CD4-positive, alpha-beta memory T cell (primary cell): ENCODE measurements at regions not wholly inside any gene's neighbourhood (a gene's known extent, or its start where the extent isn't known, plus 50 kb on each side); places are given as distances from the start of the nearest gene placed in this dataset.
"Not testable (repeated sequence)": the region's sequence is repeated elsewhere in the genome, so short reads cannot be mapped to it uniquely, and the experiment has no call there.

Source experiments
- CTCF ChIA-PET: fragments of 350-600 bp; sonication (Branson Sonifier 250); formaldehyde crosslinking; loops from one replicate; lab custom pipeline; 2021; ENCODE audit warnings: inconsistent platforms; ENCODE audit not compliant: partially characterized antibody; lab: Charles Lee
- POLR2A ChIA-PET: fragments of 350-600 bp; sonication (Branson Sonifier 250); formaldehyde crosslinking; loops from one replicate; lab custom pipeline; 2021; ENCODE audit not compliant: partially characterized antibody; lab: Charles Lee
- DNase-seq, 5 donors: peaks; one replicate each; pipeline versions ENCODE4 v3.0.0 to v3.0.0-alpha.2; 2020 to 2022; ENCODE audit warnings: mixed read lengths in 1 of 5
- H3K27ac ChIP-seq: one replicate; pipeline ENCODE4 v1.7.0; 2013; ENCODE audit warnings: low read depth, low read length
- H3K27me3 ChIP-seq: 2 replicates; pipeline ENCODE4 v1.7.0; 2013; ENCODE audit warnings: mild to moderate bottlenecking, low read length, moderate library complexity; ENCODE audit not compliant: insufficient read depth
- H3K36me3 ChIP-seq: 2 replicates; pipeline ENCODE4 v1.7.0; 2013; ENCODE audit warnings: mild to moderate bottlenecking, low read length, moderate library complexity; ENCODE audit not compliant: insufficient read depth
- H3K4me1 ChIP-seq: 2 replicates; pipeline ENCODE4 v1.7.0; 2013; ENCODE audit warnings: mild to moderate bottlenecking, low read length, moderate library complexity; ENCODE audit not compliant: insufficient read depth
- H3K4me3 ChIP-seq, 2 donors: one replicate each; pipeline ENCODE4 v1.7.0; 2013; ENCODE audit warnings: low read length in 2 of 2, mild to moderate bottlenecking in 1 of 2
- H3K9me3 ChIP-seq, 2 donors: one replicate each; pipeline ENCODE4 v1.7.0; 2013; ENCODE audit warnings: low read length in 2 of 2, control low read depth in 1 of 2; ENCODE audit not compliant: control insufficient read depth in 1 of 2
- H3K27ac Mint-ChIP-seq, 7 donors: one replicate each; pipeline ENCODE4 v1.8.0; 2020 to 2021; ENCODE audit warnings: mixed read lengths in 7 of 7, mild to moderate bottlenecking in 6 of 7, inconsistent platforms in 3 of 7, moderate library complexity in 3 of 7
- H3K27me3 Mint-ChIP-seq, 2 donors: one replicate each; pipeline ENCODE4 v1.8.0; 2020 to 2021; ENCODE audit warnings: mixed read lengths in 2 of 2
- H3K36me3 Mint-ChIP-seq, 2 donors: one replicate each; pipeline ENCODE4 v1.8.0; 2020 to 2021; ENCODE audit warnings: mixed read lengths in 2 of 2, inconsistent platforms in 1 of 2, mild to moderate bottlenecking in 1 of 2
- H3K4me1 Mint-ChIP-seq, 4 donors: one replicate each; pipeline ENCODE4 v1.8.0; 2020 to 2021; ENCODE audit warnings: mixed read lengths in 4 of 4, mild to moderate bottlenecking in 1 of 4
- H3K4me3 Mint-ChIP-seq, 8 donors: one replicate each; pipeline ENCODE4 v1.8.0; 2020 to 2021; ENCODE audit warnings: mixed read lengths in 8 of 8, mild to moderate bottlenecking in 7 of 8, moderate library complexity in 6 of 8, inconsistent platforms in 3 of 8
- H3K9me3 Mint-ChIP-seq, 8 donors: one replicate each; pipeline ENCODE4 v1.8.0; 2020 to 2021; ENCODE audit warnings: mixed read lengths in 8 of 8, mild to moderate bottlenecking in 5 of 8, inconsistent platforms in 3 of 8, moderate library complexity in 1 of 8
- intact Hi-C: fragments of 100-400 bp; cut with micrococcal nuclease; formaldehyde crosslinking; loops from one replicate; pipeline ENCODE4 v1.15.1; 2023

DNA sequence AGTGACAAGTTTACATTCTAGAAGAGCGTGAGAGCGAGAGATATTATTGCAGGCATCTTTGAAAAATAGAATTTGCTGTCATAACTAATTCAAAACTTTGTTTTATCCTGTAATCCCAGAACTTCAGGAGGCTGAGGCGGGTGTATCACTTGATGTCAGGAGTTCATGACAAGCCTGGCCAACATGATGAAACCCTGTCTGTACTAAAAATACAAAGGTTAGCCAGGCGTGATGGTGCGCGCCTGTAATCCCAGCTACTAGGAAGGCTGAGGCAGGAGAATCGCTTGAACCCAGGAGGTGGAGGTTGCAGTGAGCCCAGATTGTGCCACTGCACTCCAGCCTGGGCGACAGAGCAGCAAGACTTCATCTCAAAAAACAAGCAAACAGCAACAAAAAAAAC, 108.6 kb upstream of the BMP2 start:
- DNase-seq, H3K27me3 ChIP-seq, H3K4me1 ChIP-seq, H3K4me3 ChIP-seq, H3K27ac Mint-ChIP-seq, H3K27me3 Mint-ChIP-seq, CTCF ChIA-PET, H3K27ac ChIP-seq, intact Hi-C loops, POLR2A ChIA-PET, H3K4me3 Mint-ChIP-seq, H3K36me3 Mint-ChIP-seq, H3K9me3 ChIP-seq, H3K4me1 Mint-ChIP-seq, H3K36me3 ChIP-seq: not testable (repeated sequence)
- H3K9me3 Mint-ChIP-seq = peaks cover 0 to 12% (median 4%) of the 10 kb centered on the region in 8 donors

GRCh38 chr20:6657904-6658303, 109.6 kb upstream of the BMP2 start:
- ChIA-PET POLR2A (no interaction called here), CTCF (no interaction called here)
- Mint-ChIP-seq H3K27ac (no peak overlapping the region), H3K27me3 (no peaks in the 10 kb centered on the region), H3K9me3 (peaks cover 0 to 10% (median 3%) of the 10 kb centered on the region in 8 donors), H3K4me3 (no peak overlapping the region), H3K36me3 (no peaks in the 10 kb centered on the region), H3K4me1 (no peaks in the 10 kb centered on the region)
- Histone ChIP-seq H3K36me3 (no peaks in the 10 kb centered on the region), H3K4me1 (no peaks in the 10 kb centered on the region), H3K4me3 (no peak overlapping the region), H3K27ac (no peak overlapping the region), H3K9me3 (no peaks in the 10 kb centered on the region), H3K27me3 (no peaks in the 10 kb centered on the region)
- DNase-seq = no peak
- intact Hi-C loops = no loop called here

- CTCF ChIA-PET = no interaction called here
- no peaks in the 10 kb centered on the region for H3K4me1 Mint-ChIP-seq
- DNase-seq = no peak
- H3K4me3 Mint-ChIP-seq = no peak overlapping the region
- POLR2A ChIA-PET = no interaction called here
- Histone ChIP-seq H3K27me3 (no peaks in the 10 kb centered on the region), H3K27ac (no peak overlapping the region), H3K4me1 (no peaks in the 10 kb centered on the region), H3K4me3 (no peak overlapping the region), H3K9me3 (no peaks in the 10 kb centered on the region), H3K36me3 (no peaks in the 10 kb centered on the region)
- H3K36me3 Mint-ChIP-seq = no peaks in the 10 kb centered on the region
- H3K27ac Mint-ChIP-seq = no peak overlapping the region
- intact Hi-C loops = no loop called here
- H3K9me3 Mint-ChIP-seq = peaks cover 0 to 12% (median 2%) of the 10 kb centered on the region in 8 donors
- H3K27me3 Mint-ChIP-seq = no peaks in the 10 kb centered on the region
These were observed 110.4 kb upstream of the BMP2 start for GRCh38 chr20:6657111-6657510.

GRCh38 chr20:6654513-6655252, 112.8 kb upstream of the BMP2 start:
- no peaks in the 10 kb centered on the region for H3K9me3 ChIP-seq
- DNase-seq = no peak
- Mint-ChIP-seq H3K36me3 (no peaks in the 10 kb centered on the region), H3K4me1 (no peaks in the 10 kb centered on the region), H3K4me3 (no peak overlapping the region), H3K27ac (no peak overlapping the region), H3K27me3 (no peaks in the 10 kb centered on the region), H3K9me3 (peaks cover 0 to 8% (median 4%) of the 10 kb centered on the region in 8 donors)
- ChIA-PET CTCF (no interaction called here), POLR2A (no interaction called here)
- no peaks in the 10 kb centered on the region for H3K36me3 ChIP-seq
- H3K27me3 ChIP-seq = no peaks in the 10 kb centered on the region
- no peaks in the 10 kb centered on the region for H3K4me1 ChIP-seq
- H3K4me3 ChIP-seq = no peak overlapping the region
- H3K27ac ChIP-seq = no peak overlapping the region
- intact Hi-C loops = no loop called here

- Histone ChIP-seq H3K4me3 (no peak overlapping the region), H3K27me3 (no peaks in the 10 kb centered on the region), H3K4me1 (no peaks in the 10 kb centered on the region), H3K36me3 (no peaks in the 10 kb centered on the region), H3K9me3 (no peaks in the 10 kb centered on the region), H3K27ac (no peak overlapping the region)
- Mint-ChIP-seq H3K4me3 (no peak overlapping the region), H3K4me1 (no peaks in the 10 kb centered on the region), H3K27ac (no peak overlapping the region), H3K9me3 (peaks cover 4 to 14% (median 7%) of the 10 kb centered on the region in 8 donors), H3K27me3 (no peaks in the 10 kb centered on the region), H3K36me3 (no peaks in the 10 kb centered on the region)
- ChIA-PET CTCF (no interaction called here), POLR2A (no interaction called here)
- intact Hi-C loops = no loop called here
- DNase-seq = no peak
These were observed 115.9 kb upstream of the BMP2 start for GRCh38 chr20:6651561-6651960.

DNA sequence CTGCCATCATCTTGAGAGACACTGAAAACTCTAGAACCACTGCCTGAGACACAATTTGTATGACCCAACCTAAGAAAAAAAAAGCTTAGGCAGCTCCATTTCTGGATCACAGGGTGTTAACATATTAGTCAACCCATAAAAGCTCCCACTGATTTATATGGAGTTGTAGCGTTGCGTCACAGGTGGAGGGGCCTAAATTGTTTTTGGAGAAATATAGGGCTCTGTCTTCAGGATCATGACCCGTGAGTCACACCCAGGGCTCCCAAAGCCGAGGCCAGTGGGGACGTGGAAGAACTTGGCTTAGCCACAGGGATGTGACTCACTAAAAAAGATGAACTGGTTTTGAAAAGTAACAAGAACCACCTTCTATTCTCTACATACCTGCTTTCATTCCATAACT, 116.5 kb upstream of the BMP2 start:
- no peak overlapping the region for H3K27ac Mint-ChIP-seq
- Histone ChIP-seq H3K4me3 (no peak overlapping the region), H3K27me3 (no peaks in the 10 kb centered on the region), H3K9me3 (no peaks in the 10 kb centered on the region), H3K27ac (no peak overlapping the region), H3K36me3 (no peaks in the 10 kb centered on the region), H3K4me1 (no peaks in the 10 kb centered on the region)
- H3K27me3 Mint-ChIP-seq = no peaks in the 10 kb centered on the region
- H3K36me3 Mint-ChIP-seq = no peaks in the 10 kb centered on the region
- peaks cover 4 to 14% (median 7%) of the 10 kb centered on the region in 8 donors for H3K9me3 Mint-ChIP-seq
- no peaks in the 10 kb centered on the region for H3K4me1 Mint-ChIP-seq
- intact Hi-C loops = no loop called here
- POLR2A ChIA-PET = no interaction called here
- no peak overlapping the region for H3K4me3 Mint-ChIP-seq
- DNase-seq = no peak
- CTCF ChIA-PET = no interaction called here

DNA sequence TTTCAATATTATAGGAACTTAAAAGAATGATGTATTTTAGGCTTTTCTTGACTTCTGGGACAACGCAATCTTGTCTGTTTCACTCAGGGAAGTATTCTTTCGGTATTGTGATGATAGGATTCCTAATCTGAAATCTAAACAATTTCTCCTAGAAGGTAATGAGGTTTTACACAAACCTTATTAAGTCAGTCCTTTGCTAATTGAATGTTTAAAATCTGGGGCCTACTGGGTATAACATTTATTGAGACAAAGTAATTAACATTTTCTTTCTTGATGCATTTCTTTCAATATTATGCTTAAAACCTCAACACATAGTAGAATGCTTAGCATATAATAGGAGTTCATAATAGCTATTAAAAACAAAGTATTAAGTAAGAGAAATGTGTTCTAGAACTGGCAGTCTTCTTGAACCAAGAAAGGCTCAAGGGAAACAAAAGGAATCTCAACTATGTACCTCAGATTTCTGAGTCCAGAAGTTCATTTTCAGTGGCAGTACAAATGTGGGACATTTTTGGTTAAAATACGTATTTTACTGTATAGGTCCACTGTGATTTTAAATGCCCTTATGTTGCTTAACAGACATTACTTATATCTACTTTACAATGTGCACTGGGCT, 121.4 kb upstream of the BMP2 start:
- Mint-ChIP-seq H3K4me3 (no peak overlapping the region), H3K9me3 (peaks cover 4 to 14% (median 7%) of the 10 kb centered on the region in 8 donors), H3K36me3 (no peaks in the 10 kb centered on the region), H3K27ac (no peak overlapping the region), H3K27me3 (no peaks in the 10 kb centered on the region), H3K4me1 (no peaks in the 10 kb centered on the region)
- intact Hi-C loops = no loop called here
- no peaks in the 10 kb centered on the region for H3K36me3 ChIP-seq
- ChIA-PET CTCF (no interaction called here), POLR2A (no interaction called here)
- no peaks in the 10 kb centered on the region for H3K4me1 ChIP-seq
- no peaks in the 10 kb centered on the region for H3K9me3 ChIP-seq
- no peak for DNase-seq
- no peak overlapping the region for H3K4me3 ChIP-seq
- no peak overlapping the region for H3K27ac ChIP-seq
- H3K27me3 ChIP-seq = no peaks in the 10 kb centered on the region
